CD4-positive, alpha-beta T cell treated with Interleukin-10 for 1 hour (primary cell): ENCODE measurements at regions not wholly inside any gene's neighbourhood (a gene's known extent, or its start where the extent isn't known, plus 50 kb on each side); places are given as distances from the start of the nearest gene placed in this dataset.
"Not testable (repeated sequence)": the region's sequence is repeated elsewhere in the genome, so short reads cannot be mapped to it uniquely, and the experiment has no call there.

Experiments used
- DNase-seq: peaks from one replicate; pipeline ENCODE4 v3.0.0-alpha.2; 2020

DNA sequence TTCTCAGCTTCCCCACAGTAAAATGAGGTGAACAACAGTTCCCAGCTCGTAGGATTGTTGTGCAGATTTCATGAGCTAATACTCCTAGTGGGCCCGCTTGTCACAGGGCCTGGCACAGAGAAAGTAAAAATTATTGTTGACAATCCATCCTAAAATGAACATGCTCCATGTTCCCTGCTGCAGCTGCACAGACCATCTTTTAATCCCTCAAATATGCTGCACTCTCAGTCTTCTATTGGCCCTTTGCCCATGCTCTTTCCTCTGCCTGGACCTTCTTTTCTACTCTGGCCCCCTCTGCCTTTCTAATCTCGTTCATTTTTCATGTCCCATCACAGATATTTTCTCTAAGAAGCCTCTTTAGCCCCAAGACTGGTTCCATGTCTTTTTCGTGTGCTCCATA lies 117.7 kb upstream of the NR3C1 start:
- DNase-seq, result no peak

- not testable (repeated sequence) for DNase-seq
These were observed 115.7 kb upstream of the NR3C1 start for GRCh38 chr5:143519215-143519614.

DNA sequence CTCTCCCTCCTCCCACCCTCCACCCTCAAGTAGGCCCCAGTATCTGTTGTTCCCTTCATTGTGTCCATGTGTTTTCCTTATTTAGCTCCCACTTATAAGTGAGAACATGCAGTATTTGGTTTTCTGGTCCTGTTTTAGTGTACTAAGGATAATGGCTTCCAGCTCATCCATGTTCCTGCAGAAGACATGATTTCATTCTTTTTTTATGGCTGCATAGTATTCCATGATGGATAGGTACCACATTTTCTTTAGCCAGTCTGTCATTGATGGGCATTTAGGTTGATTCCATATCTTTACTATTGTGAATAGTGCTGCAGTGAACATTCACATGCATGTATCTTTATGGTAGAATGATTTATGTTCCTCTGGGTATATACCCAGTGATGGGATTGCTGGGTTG lies 114.3 kb upstream of the NR3C1 start:
- DNase-seq, result not testable (repeated sequence)

DNA sequence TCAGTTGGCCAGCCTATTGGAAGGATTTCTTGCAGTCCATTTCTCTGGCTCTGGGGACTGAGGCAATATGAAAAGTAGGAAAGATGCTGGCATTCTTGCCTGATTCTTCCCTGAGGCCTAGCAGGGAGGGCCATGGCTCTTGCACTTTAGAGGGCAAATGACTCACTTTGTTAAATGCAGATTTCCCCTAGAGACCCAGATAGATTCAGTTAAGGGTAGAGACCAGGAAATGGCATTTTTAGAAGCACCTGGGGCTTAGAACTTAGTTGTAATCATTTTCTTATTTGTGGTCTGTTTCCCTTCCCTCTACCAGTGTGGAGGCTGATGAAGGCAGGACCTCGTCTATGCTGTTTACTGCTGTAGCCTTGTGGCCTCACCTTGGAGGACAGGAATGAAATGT lies 112.8 kb upstream of the NR3C1 start:
- DNase-seq, result no peak

DNA sequence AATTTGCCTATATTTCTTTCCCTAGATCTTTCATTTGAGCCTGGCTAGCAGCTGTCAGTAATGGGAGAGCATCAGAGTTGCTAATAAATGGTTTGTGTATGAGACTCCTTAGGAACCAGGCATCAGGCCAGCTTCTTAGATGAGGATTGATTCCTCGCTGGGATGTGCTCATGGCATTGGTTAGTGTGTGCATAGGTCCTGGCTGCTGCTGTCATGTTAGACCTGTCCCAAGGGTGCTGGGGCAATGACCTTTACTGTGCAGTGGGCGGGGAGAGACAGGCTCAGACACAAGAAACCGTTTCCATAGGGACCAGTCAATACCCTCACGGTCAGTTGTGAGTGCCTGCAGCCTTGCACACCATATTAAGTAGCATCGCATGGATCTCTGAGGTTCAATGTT lies 112.3 kb upstream of the NR3C1 start:
- no peak for DNase-seq

GRCh38 chr5:143514616-143515335 lies 111.3 kb upstream of the NR3C1 start:
- DNase-seq, result no peak

DNA sequence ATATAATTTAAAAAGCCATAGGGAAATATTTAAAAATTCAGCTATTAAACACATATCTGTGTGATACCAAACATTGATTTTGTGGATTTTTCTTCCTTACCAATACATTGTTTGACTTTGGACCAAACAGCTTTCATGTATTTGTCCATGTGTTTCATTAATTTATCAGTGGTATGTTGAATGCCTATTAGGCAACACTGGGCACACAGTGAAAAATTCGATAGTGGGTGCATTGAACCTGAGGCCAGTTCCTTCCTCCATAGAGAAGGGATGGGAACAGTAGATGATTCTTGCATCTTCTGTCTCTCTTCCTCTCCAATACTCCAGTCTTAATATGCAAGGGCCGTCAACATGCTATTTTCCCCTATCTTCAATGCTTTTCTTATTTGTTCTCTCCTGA lies 110.2 kb upstream of the NR3C1 start:
- no peak for DNase-seq

- no peak for DNase-seq
These were observed 108.2 kb upstream of the NR3C1 start for GRCh38 chr5:143511736-143512135.

DNA sequence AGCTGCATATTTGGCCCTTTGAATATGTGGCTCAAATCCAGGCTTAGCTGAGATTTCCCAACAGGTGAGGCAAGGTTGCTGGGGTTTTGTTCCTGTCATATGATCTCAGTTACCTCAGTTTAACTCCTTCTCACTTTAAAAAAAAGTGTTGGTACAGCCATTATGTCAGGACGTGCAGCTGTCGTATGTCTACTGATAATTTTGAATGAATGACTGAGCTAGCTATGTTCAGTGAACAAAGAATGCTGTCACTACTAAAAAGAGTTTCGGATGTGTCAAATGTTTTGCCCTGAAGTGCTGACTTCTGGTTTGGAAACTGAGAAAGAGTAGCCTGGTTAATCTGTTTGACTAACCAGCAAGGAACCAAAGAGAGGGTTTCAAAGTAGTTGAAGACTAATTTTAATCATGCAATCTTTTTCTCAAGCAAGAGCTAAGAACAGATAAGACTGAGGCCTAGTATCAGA lies 106.3 kb upstream of the NR3C1 start:
- no peak for DNase-seq

DNA sequence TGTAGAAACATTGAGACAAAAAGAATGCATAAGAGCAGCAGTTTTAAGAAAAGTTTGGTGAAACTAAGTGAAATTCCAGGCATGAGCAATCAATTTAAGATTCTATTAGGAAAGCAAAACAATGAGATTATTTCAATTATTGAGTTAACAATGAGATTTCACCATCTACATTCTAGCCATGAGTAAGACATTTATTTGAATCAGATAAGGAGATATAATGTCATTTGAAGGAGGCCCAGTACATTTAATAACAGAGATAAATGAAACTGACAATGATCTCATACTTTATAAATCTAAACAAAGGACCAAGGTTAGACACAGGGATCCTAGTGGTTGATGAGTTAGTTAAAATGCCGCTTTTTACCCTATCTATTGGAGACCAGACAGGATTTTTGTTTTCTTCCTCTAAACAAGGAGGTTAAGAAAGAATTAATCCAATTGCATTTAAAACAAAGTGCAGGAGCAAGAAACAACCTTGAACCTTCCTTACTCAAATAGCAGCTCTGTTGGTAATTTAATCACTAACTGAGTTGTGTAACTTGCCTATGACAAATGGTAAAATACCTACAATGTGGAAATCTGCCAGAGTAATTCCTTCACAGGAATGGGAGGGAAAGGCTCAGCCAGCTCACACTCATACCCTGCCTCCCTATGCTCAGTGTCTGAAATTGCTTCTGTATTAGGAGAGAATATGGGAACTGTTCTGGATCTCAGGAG lies 103.5 kb upstream of the NR3C1 start:
- DNase-seq, result no peak

GRCh38 chr5:143505934-143506333 lies 102.4 kb upstream of the NR3C1 start:
- DNase-seq, result no peak

DNA sequence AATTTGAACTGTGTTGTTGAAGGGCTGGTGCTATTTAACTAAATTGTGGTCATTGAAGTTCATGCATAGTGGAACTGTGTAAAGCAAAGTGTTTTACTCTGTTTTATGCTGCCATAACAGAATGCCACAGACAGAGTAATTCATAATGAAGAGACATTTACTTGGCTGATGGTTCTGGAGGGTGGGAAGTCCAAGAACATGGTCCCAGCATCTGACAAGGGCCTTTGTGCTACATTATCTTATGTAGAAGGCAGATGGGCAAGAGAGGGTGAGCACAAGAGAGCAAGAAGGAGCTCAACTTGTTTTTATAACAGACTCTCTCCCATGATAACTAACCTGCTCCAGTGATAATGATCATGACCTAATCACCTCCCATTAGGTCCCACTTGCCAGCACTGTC lies 101.9 kb upstream of the NR3C1 start:
- no peak for DNase-seq

DNA sequence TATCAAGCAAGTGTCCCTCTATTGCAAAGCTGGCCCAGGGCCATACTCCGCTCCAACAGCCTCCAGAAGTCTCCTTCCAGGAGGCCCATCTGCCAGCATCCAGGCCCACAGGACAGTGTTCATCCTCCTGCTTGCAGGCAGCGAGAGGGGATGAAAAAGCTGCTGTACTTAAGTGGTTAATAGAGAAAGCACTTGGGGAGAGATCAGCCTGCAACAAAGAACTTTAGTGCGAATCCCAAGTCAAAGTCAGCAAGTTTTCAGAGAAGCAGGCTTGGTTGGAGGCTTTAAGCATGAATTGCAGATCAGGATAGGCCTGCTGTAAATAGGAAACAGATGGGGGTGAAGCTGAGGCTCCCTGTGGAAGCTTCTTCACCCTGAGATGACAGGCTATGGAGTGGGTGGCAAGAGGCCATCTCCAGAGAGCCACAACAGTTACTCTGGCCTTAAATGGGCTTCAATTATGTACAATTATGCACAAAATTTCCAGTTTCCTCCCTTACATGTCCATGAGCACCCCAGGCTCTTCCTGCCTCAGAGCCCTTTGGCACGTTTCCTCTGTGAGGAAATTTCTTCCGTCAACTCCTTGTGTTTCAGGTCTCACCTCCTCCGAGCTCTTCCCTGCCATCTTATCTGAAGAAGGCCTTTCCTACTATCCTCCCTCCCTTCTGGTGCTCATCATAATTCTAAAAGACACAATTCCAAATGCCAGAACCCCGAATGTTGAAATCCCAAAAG lies 98.0 kb upstream of the NR3C1 start:
- DNase-seq, result no peak

DNA sequence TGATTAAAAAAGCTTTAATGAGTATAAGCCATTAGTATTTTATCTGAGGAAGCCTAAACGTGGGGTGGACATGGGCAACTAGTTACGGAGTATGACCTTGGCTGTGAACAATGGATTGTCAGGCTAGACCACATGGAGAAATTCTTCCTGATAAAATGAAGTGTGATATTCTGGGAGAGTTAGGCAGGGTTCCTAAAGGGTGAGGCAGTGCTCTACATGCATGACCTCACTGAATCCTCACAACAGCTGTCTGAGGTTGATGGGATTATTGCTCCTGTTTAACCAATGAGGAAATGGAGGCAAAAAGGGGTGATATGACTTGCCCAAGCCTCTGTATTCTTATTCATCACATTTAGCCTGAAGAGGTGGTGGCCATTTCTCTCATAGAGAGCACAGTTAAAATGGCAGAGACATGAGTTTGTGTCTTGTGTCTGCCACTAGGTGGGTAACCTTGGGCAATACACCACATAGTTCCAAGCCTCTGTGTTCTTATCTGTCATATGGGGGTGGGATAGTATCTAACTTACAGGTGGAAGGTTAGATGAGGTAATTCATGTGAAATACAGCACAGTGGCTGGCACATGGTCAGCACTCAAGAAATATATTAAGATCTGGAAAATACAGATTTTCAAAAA lies 96.1 kb upstream of the NR3C1 start:
- no peak for DNase-seq

DNA sequence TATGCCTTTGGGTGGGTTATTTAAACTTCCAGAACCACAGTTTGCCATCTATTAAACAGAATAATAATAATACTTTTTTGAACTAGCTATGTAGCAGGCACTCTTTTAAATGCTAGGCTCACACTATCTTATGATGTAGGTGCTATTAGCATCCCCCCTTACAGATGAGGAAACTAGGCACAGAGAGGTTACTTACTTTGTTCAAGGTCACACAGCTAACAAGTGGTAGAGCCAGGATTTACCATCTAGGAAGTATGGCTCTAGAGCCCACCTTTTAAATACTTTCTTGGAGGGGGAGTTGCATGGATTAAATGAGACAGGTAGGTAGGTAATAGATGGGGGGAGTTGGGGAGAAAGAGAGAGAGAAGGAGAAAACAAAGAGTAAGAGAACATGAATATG lies 95.3 kb upstream of the NR3C1 start:
- DNase-seq, result no peak

GRCh38 chr5:143497749-143498148 lies 94.3 kb upstream of the NR3C1 start:
- no peak for DNase-seq

GRCh38 chr5:143496943-143497342 lies 93.5 kb upstream of the NR3C1 start:
- DNase-seq, result no peak

GRCh38 chr5:143495821-143496275 lies 92.4 kb upstream of the NR3C1 start:
- DNase-seq, result no peak

DNA sequence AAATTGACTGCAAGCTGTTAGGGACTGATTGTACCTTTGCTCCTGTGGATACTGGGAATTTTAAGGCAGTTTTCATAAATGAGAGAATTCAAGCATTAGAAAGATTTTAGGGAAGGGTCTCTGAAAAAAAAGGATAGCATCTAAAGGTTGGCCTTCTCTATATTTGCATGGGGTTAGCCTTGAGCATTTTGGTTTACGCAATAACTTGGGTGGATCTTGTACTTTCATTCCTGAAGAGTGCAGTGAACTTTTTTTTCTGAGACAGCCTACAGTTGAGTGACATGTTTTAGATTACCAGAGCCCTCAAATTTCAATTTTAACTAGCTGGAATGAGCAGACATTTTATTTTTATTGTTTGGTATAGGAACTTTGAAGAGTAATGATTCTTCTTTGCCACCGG lies 91.6 kb upstream of the NR3C1 start:
- no peak for DNase-seq

- DNase-seq, result no peak
These were observed 91.1 kb upstream of the NR3C1 start for GRCh38 chr5:143494595-143494994.

GRCh38 chr5:143494162-143494561 lies 90.7 kb upstream of the NR3C1 start:
- DNase-seq, result no peak

GRCh38 chr5:143492783-143493182 lies 89.3 kb upstream of the NR3C1 start:
- DNase-seq, result no peak

DNA sequence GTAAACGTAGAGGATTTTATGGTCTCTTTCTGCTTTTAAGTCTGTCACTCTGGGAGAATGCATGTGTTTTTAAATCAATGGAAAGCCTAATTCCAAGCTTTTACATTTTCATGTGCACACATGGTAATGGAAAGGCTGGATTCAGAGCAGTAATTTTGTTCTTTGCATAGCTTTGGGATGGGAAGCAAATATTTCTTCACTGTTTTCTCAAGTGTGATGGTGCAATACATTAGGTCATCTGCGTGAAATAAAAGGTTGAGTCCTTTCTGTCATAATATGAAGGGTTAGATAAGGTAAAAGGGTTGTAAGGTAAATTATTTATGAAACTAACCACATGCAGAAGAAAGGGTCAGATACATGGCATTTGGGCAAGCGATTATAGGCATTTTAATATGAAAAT lies 88.2 kb upstream of the NR3C1 start:
- DNase-seq, result no peak
